Peyer's patch (tissue), 4 donors: ENCODE measurements at regions not wholly inside any gene's neighbourhood (a gene's known extent, or its start where the extent isn't known, plus 50 kb on each side); places are given as distances from the start of the nearest gene placed in this dataset.
A peak's percentile ranks its signal among the peaks of the same experiment; 100 is the strongest.
"Not testable (repeated sequence)": the region's sequence is repeated elsewhere in the genome, so short reads cannot be mapped to it uniquely, and the experiment has no call there.

ENCODE experiments used
- DNase-seq, 3 donors: peaks; one replicate each; pipeline ENCODE4 v3.0.0-alpha.2; 2017 to 2019
- H3K27ac ChIP-seq, 4 donors: fragments of 200-600 bp; sonication (generic); one replicate each; pipeline ENCODE4 v1.5.1; 2016 to 2019
- H3K27me3 ChIP-seq, 2 donors: fragments of 200-600 bp; sonication (generic); one replicate each; pipeline ENCODE4 v1.5.1; 2019
- H3K36me3 ChIP-seq, 3 donors: fragments of 200-600 bp; sonication (generic); one replicate each; pipeline ENCODE4 v1.5.1; 2016 to 2019
- H3K4me1 ChIP-seq, 4 donors: fragments of 200-600 bp; sonication (generic); one replicate each; pipeline ENCODE4 v1.5.1; 2016 to 2019
- H3K4me3 ChIP-seq, 4 donors: fragments of 200-600 bp; sonication (generic); 1 replicate in 3 of 4; 2 replicates in 1 of 4; pipeline ENCODE4 v1.5.1; 2016 to 2019; ENCODE audit warnings: mild to moderate bottlenecking in 1 of 4
- H3K9me3 ChIP-seq, 4 donors: fragments of 200-600 bp; sonication (generic); one replicate each; pipeline ENCODE4 v1.5.1; 2016 to 2019; ENCODE audit warnings: mild to moderate bottlenecking in 1 of 4
- POLR2A ChIP-seq, 2 donors: fragments of 450-650 bp; IDR thresholded peaks; one replicate each; pipeline ENCODE4 v1.5.1; 2017; ENCODE audit warnings: antibody characterized with exemption in 2 of 2, mild to moderate bottlenecking in 2 of 2, moderate library complexity in 2 of 2
- TF ChIP-seq, protein P1 (sequence below), 6 experiments: fragments of 450-650 bp in 4 of 6; fragments of 200-600 bp in 2 of 6; sonication (generic) in 1 of 6; IDR thresholded peaks; one replicate each; pipeline ENCODE4 v1.5.1; 2017 to 2019; ENCODE audit warnings: antibody characterized with exemption in 6 of 6, mild to moderate bottlenecking in 3 of 6, moderate library complexity in 1 of 6

DNA sequence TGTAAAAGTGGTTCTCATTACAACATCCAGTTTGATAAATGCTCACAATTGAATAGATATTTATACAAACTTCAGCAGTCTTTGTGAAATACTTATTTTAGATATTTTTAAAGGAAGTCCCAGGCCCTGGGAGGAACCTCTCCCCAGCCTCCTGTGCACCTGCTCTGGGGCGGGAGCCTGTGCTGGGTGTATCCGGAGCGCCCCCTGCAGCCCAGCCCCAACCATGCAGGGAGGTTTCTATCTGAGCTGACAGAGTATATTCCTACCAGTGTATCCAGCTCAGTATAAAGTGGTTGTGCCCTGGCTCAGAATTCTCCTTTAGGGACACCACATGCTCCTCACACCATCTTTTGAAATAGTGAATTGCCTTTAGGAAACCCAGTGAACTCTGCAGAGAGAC is 851.8 kb downstream of the TMEM121 start:
- H3K27me3 ChIP-seq: no peaks in the 10 kb centered on the region
- no peaks in the 10 kb centered on the region for H3K36me3 ChIP-seq
- H3K4me3 ChIP-seq: no peak overlapping the region
- TF ChIP-seq, protein P1, sequence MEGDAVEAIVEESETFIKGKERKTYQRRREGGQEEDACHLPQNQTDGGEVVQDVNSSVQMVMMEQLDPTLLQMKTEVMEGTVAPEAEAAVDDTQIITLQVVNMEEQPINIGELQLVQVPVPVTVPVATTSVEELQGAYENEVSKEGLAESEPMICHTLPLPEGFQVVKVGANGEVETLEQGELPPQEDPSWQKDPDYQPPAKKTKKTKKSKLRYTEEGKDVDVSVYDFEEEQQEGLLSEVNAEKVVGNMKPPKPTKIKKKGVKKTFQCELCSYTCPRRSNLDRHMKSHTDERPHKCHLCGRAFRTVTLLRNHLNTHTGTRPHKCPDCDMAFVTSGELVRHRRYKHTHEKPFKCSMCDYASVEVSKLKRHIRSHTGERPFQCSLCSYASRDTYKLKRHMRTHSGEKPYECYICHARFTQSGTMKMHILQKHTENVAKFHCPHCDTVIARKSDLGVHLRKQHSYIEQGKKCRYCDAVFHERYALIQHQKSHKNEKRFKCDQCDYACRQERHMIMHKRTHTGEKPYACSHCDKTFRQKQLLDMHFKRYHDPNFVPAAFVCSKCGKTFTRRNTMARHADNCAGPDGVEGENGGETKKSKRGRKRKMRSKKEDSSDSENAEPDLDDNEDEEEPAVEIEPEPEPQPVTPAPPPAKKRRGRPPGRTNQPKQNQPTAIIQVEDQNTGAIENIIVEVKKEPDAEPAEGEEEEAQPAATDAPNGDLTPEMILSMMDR (IDR thresholded peaks at IDR 0.05): peak in 3 of 6 experiments; percentile 8 to 36 (median 29)
- TF ChIP-seq POLR2A (IDR thresholded peaks at IDR 0.05): no peak
- H3K9me3 ChIP-seq: no peaks in the 10 kb centered on the region
- H3K4me1 ChIP-seq: no peaks in the 10 kb centered on the region
- peak in 2 of 3 donors; percentile 41 to 52 for DNase-seq
- H3K27ac ChIP-seq: no peak overlapping the region

DNA sequence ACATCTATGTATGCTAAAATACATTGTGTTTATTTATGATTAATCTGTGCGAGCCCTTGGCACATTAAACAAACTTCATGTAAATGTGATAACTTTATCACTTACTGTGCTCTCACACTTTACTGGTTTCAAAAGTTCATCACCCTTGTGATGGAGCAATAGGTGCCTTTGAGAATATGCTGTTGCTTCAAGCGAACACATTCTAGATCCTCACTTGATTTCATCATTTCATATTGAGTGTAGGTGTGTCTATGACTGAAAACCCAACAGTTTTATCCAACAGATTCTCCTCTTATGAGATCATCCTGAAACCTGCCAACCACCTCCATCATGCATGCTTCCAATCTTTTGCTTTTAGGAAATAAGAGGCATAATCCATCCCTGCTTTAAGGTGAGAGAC is 854.4 kb downstream of the TMEM121 start:
- DNase-seq: no peak
- no peaks in the 10 kb centered on the region for H3K9me3 ChIP-seq
- no peak overlapping the region for H3K27ac ChIP-seq
- TF ChIP-seq, protein P1 (IDR thresholded peaks at IDR 0.05): no peak
- TF ChIP-seq POLR2A (IDR thresholded peaks at IDR 0.05): no peak
- H3K36me3 ChIP-seq: no peaks in the 10 kb centered on the region
- no peaks in the 10 kb centered on the region for H3K4me1 ChIP-seq
- H3K4me3 ChIP-seq: no peak overlapping the region
- H3K27me3 ChIP-seq: no peaks in the 10 kb centered on the region

DNA sequence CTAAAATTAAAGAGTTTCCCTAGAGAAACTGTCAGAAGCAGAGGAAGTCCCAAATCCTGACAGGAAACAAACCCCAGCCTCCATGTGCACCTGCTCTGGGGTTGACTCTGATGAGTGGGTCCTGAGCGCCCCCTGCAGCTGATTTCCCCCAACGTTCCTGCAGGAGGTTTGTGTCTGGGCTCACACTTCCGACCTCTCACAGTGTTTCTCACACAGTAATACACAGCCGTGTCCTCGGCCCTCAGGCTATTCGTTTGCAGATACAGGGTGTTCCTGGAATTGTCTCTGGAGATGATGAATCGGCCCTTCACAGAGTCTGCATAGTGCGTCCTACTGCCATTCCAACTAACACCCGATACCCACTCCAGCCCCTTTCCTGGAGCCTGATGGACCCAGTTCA is 862.8 kb downstream of the TMEM121 start:
- DNase-seq: not testable (repeated sequence)

DNA sequence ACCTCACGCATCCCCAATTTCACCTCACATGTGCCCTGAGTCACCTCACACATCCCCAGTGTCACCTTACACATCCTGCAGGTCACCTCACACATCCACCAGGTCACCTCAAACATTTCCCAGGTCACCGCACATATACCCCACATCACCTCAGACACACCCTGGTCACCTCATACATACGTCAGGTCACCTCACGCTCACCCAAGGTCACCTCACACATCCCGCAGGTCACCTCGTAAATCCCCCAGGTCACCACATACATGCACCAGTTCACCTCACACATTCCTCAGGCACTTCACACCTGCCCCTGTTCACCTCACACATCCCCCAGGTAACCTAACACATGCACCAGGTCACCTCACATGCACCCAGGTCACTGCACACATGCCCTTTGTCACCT is 864.0 kb downstream of the TMEM121 start:
- no peak for DNase-seq
- Histone ChIP-seq H3K27me3 (no peaks in the 10 kb centered on the region), H3K4me1 (no peaks in the 10 kb centered on the region), H3K9me3 (no peaks in the 10 kb centered on the region), H3K4me3 (no peak overlapping the region), H3K27ac (no peak overlapping the region), H3K36me3 (no peaks in the 10 kb centered on the region)
- no peak for TF ChIP-seq POLR2A (IDR thresholded peaks at IDR 0.05)
- TF ChIP-seq, protein P1 (IDR thresholded peaks at IDR 0.05): no peak

More for the DNA sequence above, 862.8 kb downstream of the TMEM121 start:
- not testable (repeated sequence) for H3K27me3 ChIP-seq, H3K9me3 ChIP-seq, H3K4me1 ChIP-seq, H3K36me3 ChIP-seq, H3K4me3 ChIP-seq, H3K27ac ChIP-seq

DNA sequence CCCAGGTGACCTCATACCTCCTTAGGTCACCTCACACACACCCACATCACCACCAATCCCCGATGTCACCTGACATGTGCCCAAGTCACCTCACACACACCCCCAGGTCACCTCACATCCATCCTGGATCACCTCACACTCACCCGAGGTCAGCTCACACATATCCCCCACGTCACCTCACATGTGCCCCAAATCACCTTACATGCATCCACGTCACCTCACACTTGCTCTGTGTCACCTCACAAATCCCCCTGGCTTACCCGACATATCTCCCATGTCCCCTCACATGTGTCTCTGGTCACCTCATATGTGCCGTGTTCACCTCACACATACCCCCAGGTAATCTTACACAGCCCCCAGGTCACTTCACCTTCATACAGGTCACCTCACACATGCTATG is 864.6 kb downstream of the TMEM121 start:
- Histone ChIP-seq H3K4me3 (no peak overlapping the region), H3K27me3 (no peaks in the 10 kb centered on the region), H3K4me1 (no peaks in the 10 kb centered on the region), H3K36me3 (no peaks in the 10 kb centered on the region), H3K9me3 (no peaks in the 10 kb centered on the region), H3K27ac (no peak overlapping the region)
- TF ChIP-seq, protein P1 (IDR thresholded peaks at IDR 0.05): no peak
- no peak for DNase-seq

DNA sequence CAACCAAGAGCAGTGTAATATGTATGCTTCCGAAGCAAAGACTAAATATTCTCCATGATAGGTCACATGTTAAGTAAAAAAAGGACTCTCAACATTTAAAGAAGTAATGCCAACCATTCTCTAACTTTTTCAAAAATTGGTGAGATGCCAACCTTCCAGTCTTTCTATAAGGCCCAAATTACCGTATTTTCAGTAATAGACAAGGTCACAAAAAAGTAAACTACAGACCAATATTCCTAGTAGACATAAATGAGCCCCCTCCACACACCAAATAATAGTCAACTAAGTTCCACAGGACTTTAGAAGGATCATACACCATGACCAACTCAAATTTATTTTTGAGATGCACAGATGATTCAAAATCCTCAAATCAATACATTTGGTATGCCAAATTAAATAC is 867.4 kb downstream of the TMEM121 start:
- TF ChIP-seq, protein P1 (IDR thresholded peaks at IDR 0.05): no peak
- TF ChIP-seq POLR2A (IDR thresholded peaks at IDR 0.05): no peak
- no peak for DNase-seq
- no peaks in the 10 kb centered on the region for H3K4me1 ChIP-seq
- H3K4me3 ChIP-seq: no peak overlapping the region
- no peaks in the 10 kb centered on the region for H3K27me3 ChIP-seq
- H3K27ac ChIP-seq: no peak overlapping the region
- no peaks in the 10 kb centered on the region for H3K36me3 ChIP-seq
- H3K9me3 ChIP-seq: no peaks in the 10 kb centered on the region
